Glutamatergic neuron (in vitro differentiated cells): ENCODE measurements at regions not wholly inside any gene's neighbourhood (a gene's known extent, or its start where the extent isn't known, plus 50 kb on each side); places are given as distances from the start of the nearest gene placed in this dataset.
A peak's percentile ranks its signal among the peaks of the same experiment; 100 is the strongest.

Experiments
- DNase-seq: peaks from one replicate; pipeline ENCODE4 v3.0.0; 2022
- H3K27ac Mint-ChIP-seq: one replicate; pipeline ENCODE4 v1.8.0; 2020; ENCODE audit warnings: mild to moderate bottlenecking, mixed read lengths, inconsistent platforms; ENCODE audit not compliant: unreplicated experiment
- H3K27me3 Mint-ChIP-seq: one replicate; pipeline ENCODE4 v1.8.0; 2020; ENCODE audit warnings: mild to moderate bottlenecking, moderate library complexity, mixed read lengths, inconsistent platforms; ENCODE audit not compliant: unreplicated experiment
- H3K36me3 Mint-ChIP-seq: one replicate; pipeline ENCODE4 v1.8.0; 2020; ENCODE audit warnings: mild to moderate bottlenecking, mixed read lengths, inconsistent platforms; ENCODE audit not compliant: unreplicated experiment
- H3K4me1 Mint-ChIP-seq: one replicate; pipeline ENCODE4 v1.8.0; 2020; ENCODE audit warnings: mild to moderate bottlenecking, low read depth, mixed read lengths, inconsistent platforms; ENCODE audit not compliant: unreplicated experiment
- H3K4me3 Mint-ChIP-seq: one replicate; pipeline ENCODE4 v1.8.0; 2020; ENCODE audit warnings: mild to moderate bottlenecking, mixed read lengths, inconsistent platforms; ENCODE audit not compliant: unreplicated experiment
- H3K9me3 Mint-ChIP-seq: one replicate; pipeline ENCODE4 v1.8.0; 2020; ENCODE audit warnings: mild to moderate bottlenecking, moderate library complexity, mixed read lengths, inconsistent platforms; ENCODE audit not compliant: unreplicated experiment
- CTCF ChIP-seq: fragments of 200-600 bp; sonication (generic); IDR thresholded peaks from one replicate; pipeline ENCODE4 v1.5.0; 2021; ENCODE audit not compliant: partially characterized antibody, unreplicated experiment

GRCh38 chr12:90098132-90098779 lies 389.6 kb upstream of the ATP2B1 start:
- Mint-ChIP-seq H3K27me3 (no peaks in the 10 kb centered on the region), H3K36me3 (no peaks in the 10 kb centered on the region), H3K4me1 (peaks cover 6% of the 10 kb centered on the region), H3K4me3 (no peak overlapping the region), H3K9me3 (peaks cover 2% of the 10 kb centered on the region), H3K27ac (no peak overlapping the region)
- no peak for DNase-seq
- TF ChIP-seq CTCF: no peak

- H3K4me3 Mint-ChIP-seq: no peak overlapping the region
- H3K36me3 Mint-ChIP-seq: no peaks in the 10 kb centered on the region
- peaks cover 8% of the 10 kb centered on the region for H3K4me1 Mint-ChIP-seq
- H3K27me3 Mint-ChIP-seq: no peaks in the 10 kb centered on the region
- no peaks in the 10 kb centered on the region for H3K9me3 Mint-ChIP-seq
- DNase-seq: no peak
- H3K27ac Mint-ChIP-seq: peak overlapping the region; percentile 39
- TF ChIP-seq CTCF: no peak
Measured at GRCh38 chr12:90091809-90092208, 383.2 kb upstream of the ATP2B1 start.

- Mint-ChIP-seq H3K9me3 (no peaks in the 10 kb centered on the region), H3K4me1 (peaks cover 8% of the 10 kb centered on the region)
- no peak for DNase-seq
Measured at GRCh38 chr12:90090929-90091651, 382.5 kb upstream of the ATP2B1 start.

DNA sequence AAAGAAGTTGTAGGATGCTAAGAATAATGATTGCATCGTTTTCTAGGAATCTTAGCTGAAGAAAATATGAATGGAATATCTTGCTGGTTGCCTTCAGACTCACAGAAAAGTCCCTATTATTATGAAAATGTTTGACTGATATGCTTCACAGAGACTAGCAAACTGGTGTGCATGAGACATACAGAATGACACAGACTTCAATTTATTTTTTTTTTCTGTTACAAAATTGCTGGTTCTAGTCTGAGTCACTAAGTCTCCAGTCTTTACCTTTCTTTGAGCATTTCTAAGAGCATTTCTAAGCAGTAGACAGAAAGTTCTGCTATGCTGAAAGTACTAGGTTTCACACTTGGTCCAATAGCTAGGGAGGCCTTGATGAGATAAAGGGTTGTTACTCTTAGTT lies 377.6 kb upstream of the ATP2B1 start:
- H3K4me1 Mint-ChIP-seq: peaks cover 13% of the 10 kb centered on the region
- no peaks in the 10 kb centered on the region for H3K36me3 Mint-ChIP-seq
- no peak for DNase-seq
- peaks cover 3% of the 10 kb centered on the region for H3K27me3 Mint-ChIP-seq
- H3K9me3 Mint-ChIP-seq: no peaks in the 10 kb centered on the region
- H3K27ac Mint-ChIP-seq: no peak overlapping the region
- no peak for TF ChIP-seq CTCF
- H3K4me3 Mint-ChIP-seq: no peak overlapping the region

More at GRCh38 chr12:90090929-90091651, 382.5 kb upstream of the ATP2B1 start:
- no peak for TF ChIP-seq CTCF
- H3K27ac Mint-ChIP-seq: no peak overlapping the region
- H3K27me3 Mint-ChIP-seq: no peaks in the 10 kb centered on the region
- no peak overlapping the region for H3K4me3 Mint-ChIP-seq
- no peaks in the 10 kb centered on the region for H3K36me3 Mint-ChIP-seq
